ENCODE measurements at regions not wholly inside any gene's neighbourhood (a gene's known extent, or its start where the extent isn't known, plus 50 kb on each side); places are given as distances from the start of the nearest gene placed in this dataset.

DNA sequence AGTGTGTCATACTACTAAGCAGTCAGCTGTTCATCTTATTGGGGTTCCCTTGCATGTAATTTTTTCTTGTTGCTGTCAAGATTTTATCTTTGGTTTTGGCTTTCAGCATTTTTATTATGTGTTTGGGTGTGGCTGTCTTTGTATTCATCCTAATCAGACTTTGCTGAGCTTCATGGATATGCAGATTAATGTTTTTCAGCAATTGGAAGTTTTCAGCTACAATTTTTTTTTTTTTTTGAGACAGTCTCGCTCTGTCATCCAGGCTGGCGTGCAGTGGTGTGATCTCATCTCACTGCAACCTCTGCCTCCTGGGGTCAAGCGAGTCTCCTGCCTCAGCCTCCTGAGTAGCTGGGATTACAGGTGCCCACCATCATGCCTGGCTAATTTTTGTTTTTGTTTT lies 108.8 kb downstream of the BARX1 start:
- TF ChIP-seq AKAP8 (CRISPR knock-in tag; IDR thresholded peaks at IDR 0.05) (no peak), ZNF12 (CRISPR knock-in tag; IDR thresholded peaks at IDR 0.05) (no peak), ZNF83 (CRISPR knock-in tag; IDR thresholded peaks at IDR 0.05; ENCODE audit: borderline replicate concordance) (no peak), FOXO1 (CRISPR knock-in tag; IDR thresholded peaks at IDR 0.05) (no peak), ZFP90 (CRISPR knock-in tag; IDR thresholded peaks at IDR 0.05; ENCODE audit: borderline replicate concordance) (no peak), PHF21A (CRISPR knock-in tag; IDR thresholded peaks at IDR 0.05) (no peak), TCF7L2 (IDR thresholded peaks at IDR 0.05; ENCODE audit: low read depth, low read length) (no peak), THAP11 (CRISPR knock-in tag; IDR thresholded peaks at IDR 0.05) (no peak), NFATC3 (CRISPR knock-in tag; IDR thresholded peaks at IDR 0.05) (no peak)
- TF ChIP-seq, protein P1, sequence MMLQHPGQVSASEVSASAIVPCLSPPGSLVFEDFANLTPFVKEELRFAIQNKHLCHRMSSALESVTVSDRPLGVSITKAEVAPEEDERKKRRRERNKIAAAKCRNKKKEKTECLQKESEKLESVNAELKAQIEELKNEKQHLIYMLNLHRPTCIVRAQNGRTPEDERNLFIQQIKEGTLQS (CRISPR knock-in tag; IDR thresholded peaks at IDR 0.05), result no peak

All from HepG2 (cell line).